Common myeloid progenitor, CD34-positive (primary cell): ENCODE measurements at regions not wholly inside any gene's neighbourhood (a gene's known extent, or its start where the extent isn't known, plus 50 kb on each side); places are given as distances from the start of the nearest gene placed in this dataset.
"Not testable (repeated sequence)": the region's sequence is repeated elsewhere in the genome, so short reads cannot be mapped to it uniquely, and the experiment has no call there.

Source experiments
- CTCF ChIA-PET: fragments of 350-600 bp; sonication (Branson Sonifier 250); formaldehyde crosslinking; loops from one replicate; lab custom pipeline; 2021; ENCODE audit warnings: antibody characterized with exemption; lab: Charles Lee
- POLR2A ChIA-PET: fragments of 350-600 bp; sonication (Branson Sonifier 250); formaldehyde crosslinking; loops from one replicate; lab custom pipeline; 2021; ENCODE audit warnings: antibody characterized with exemption; lab: Charles Lee
- DNase-seq, 3 donors: peaks; one replicate each; pipeline versions ENCODE4 v3.0.0 to v3.0.0-alpha.2; 2013
- H3K27ac ChIP-seq, 2 experiments: 1 replicate in 1 of 2; 2 replicates in 1 of 2; pipeline ENCODE4 v1.7.0; 2013; ENCODE audit warnings: inconsistent platforms in 2 of 2, low read length in 2 of 2, mild to moderate bottlenecking in 2 of 2, low read depth in 1 of 2, moderate library complexity in 1 of 2; ENCODE audit not compliant: severe bottlenecking in 2 of 2, insufficient read depth in 1 of 2, poor library complexity in 1 of 2
- H3K27me3 ChIP-seq, 5 experiments: replicated peaks in 2 of 5; 1 replicate in 3 of 5; 2 replicates in 2 of 5; pipeline versions ENCODE4 v1.6.1 to v1.7.0; 2013; ENCODE audit warnings: low read length in 4 of 5, mild to moderate bottlenecking in 2 of 5, moderate library complexity in 2 of 5, inconsistent platforms in 1 of 5; ENCODE audit not compliant: insufficient read depth in 5 of 5, control insufficient read depth in 4 of 5
- H3K36me3 ChIP-seq, 4 experiments: 1 replicate in 2 of 4; 2 replicates in 2 of 4; pipeline versions ENCODE4 v1.6.1 to v1.7.0; 2013; ENCODE audit warnings: low read length in 3 of 4, control low read depth in 1 of 4, mild to moderate bottlenecking in 1 of 4; ENCODE audit not compliant: control insufficient read depth in 4 of 4, insufficient read depth in 4 of 4
- H3K4me1 ChIP-seq, 4 experiments: 1 replicate in 3 of 4; 2 replicates in 1 of 4; pipeline versions ENCODE4 v1.6.1 to v1.7.1; 2013; ENCODE audit warnings: low read length in 3 of 4, mild to moderate bottlenecking in 3 of 4, control low read depth in 1 of 4, inconsistent platforms in 1 of 4, moderate library complexity in 1 of 4; ENCODE audit not compliant: control insufficient read depth in 4 of 4, insufficient read depth in 4 of 4; ENCODE audit errors: control extremely low read depth in 1 of 4
- H3K4me3 ChIP-seq, 7 experiments: 1 replicate in 4 of 7; 2 replicates in 3 of 7; pipeline versions ENCODE4 v1.5.1 to v1.7.0; 2013; ENCODE audit warnings: mild to moderate bottlenecking in 7 of 7, low read length in 6 of 7, moderate library complexity in 6 of 7, inconsistent platforms in 2 of 7, low read depth in 2 of 7, control low read depth in 1 of 7; ENCODE audit not compliant: insufficient read depth in 4 of 7, control insufficient read depth in 1 of 7; ENCODE audit errors: extremely low read depth in 1 of 7
- H3K9me3 ChIP-seq, 5 experiments: 1 replicate in 4 of 5; 2 replicates in 1 of 5; pipeline versions ENCODE4 v1.6.1 to v1.7.1; 2013; ENCODE audit warnings: low read length in 4 of 5, mild to moderate bottlenecking in 2 of 5, inconsistent platforms in 1 of 5, low read depth in 1 of 5, moderate library complexity in 1 of 5; ENCODE audit not compliant: control insufficient read depth in 4 of 5, insufficient read depth in 2 of 5; ENCODE audit errors: control extremely low read depth in 1 of 5
- WGBS: methylation state at CpG from one replicate; pipeline ENCODE4 v1.1.5; 2013; ENCODE audit not compliant: insufficient coverage; 5-methylcytosine and 5-hydroxymethylcytosine counted together

DNA sequence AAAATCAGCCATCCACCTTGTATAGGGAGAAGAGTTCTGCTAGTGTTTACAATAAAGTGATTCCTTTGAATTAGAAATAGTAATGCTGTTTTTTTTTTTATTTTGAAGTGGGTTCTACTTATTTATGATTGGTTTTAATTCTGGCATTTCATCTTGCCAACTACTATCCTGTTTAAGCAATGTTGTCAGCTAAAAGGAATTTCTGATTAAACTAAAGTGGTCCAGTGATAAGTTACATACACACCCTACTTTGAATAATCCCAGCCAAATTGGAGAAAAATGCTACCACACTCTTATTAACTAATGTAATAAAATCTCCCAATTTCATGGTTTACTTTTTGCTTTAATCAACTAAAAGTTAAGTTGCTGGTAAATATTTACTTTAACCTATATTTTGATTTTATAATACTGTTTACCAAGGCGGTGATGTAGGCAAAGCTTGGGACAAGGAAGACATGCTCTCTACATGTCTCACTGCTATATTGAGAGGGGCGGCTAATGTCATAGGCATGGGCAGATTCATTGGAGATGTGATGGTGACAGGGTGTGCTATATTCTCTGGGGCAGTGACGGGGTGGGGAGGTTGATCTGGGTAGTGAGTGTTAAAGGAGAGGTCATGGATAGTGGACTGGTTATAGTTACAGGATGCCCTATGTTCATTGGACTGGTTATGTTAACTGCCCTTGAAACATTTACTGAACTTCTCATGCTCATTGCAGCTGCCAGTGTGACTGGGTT lies 85.8 kb upstream of the PLAAT1 start:
- POLR2A ChIA-PET, H3K4me1 ChIP-seq, H3K27ac ChIP-seq, H3K4me3 ChIP-seq, H3K36me3 ChIP-seq, H3K27me3 ChIP-seq, CTCF ChIA-PET, DNase-seq, H3K9me3 ChIP-seq: not testable (repeated sequence)
- 94% methylated on average over 2 of the region's 3 CpGs for WGBS

DNA sequence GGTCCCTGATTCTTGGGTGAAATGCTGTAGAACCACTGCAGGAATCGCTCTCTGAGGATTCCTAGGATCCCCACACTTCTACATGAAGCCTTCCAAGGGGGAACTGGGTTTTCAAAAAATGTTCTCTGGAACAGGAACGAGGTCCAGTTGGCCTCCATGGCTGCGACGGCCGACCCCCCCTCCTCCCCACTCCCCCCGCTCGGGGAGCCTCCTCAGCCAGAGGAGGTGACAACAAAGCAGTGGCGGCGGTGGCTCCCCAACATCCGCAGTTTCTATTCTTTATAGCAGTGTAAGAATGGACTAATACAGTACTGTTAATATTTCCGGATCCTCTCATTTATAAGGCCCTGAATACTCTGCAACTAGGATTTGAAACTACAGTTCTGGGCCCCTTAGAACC lies 84.0 kb upstream of the PLAAT1 start:
- H3K4me3 ChIP-seq: no peak overlapping the region
- 100% methylated on average over 1 of the region's 11 CpGs for WGBS
- H3K36me3 ChIP-seq: no peaks in the 10 kb centered on the region
- H3K9me3 ChIP-seq: no peaks in the 10 kb centered on the region
- CTCF ChIA-PET: no interaction called here
- no peaks in the 10 kb centered on the region for H3K27me3 ChIP-seq
- H3K27ac ChIP-seq: no peak overlapping the region
- POLR2A ChIA-PET: no interaction called here
- no peak for DNase-seq
- no peaks in the 10 kb centered on the region for H3K4me1 ChIP-seq

DNA sequence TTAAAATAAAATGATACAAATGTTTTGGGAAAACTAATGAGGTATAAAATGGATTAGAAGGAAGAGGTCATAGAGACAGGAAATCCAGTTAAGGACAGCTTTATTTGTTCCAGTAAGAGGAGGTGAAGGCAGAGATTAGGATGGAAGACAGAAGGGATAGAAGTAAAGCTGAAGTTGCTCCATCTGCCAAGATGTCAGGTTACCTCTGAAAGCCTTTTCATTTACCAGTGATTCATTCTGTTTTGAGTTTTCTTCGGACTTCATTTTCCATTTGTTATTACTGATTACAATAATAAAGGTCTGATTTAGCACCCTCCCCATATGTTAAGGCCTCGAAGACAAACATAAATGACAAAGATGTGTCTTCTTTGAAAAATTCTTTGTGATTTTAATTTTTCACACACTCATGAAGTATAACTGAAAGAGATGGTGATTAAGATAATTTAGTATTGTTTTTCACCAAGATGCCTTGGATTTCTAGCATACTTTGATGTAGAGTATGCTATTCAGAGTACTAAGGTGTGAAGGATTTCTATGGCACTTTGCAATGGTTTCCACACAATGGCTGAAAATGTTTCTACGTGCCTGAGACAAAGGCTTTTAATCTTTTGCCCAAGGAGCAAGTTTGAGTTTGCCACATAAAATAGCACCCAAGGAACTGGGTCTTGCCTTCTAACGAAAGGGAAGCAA lies 75.4 kb upstream of the PLAAT1 start:
- no peaks in the 10 kb centered on the region for H3K4me1 ChIP-seq
- H3K4me3 ChIP-seq: no peak overlapping the region
- no peak overlapping the region for H3K27ac ChIP-seq
- peaks cover 0 to 1% (median 0%) of the 10 kb centered on the region in 5 experiments for H3K27me3 ChIP-seq
- DNase-seq: no peak
- 100% methylated on average over 1 of the region's 4 CpGs for WGBS
- ChIA-PET POLR2A (no interaction called here), CTCF (no interaction called here)
- no peaks in the 10 kb centered on the region for H3K36me3 ChIP-seq
- no peaks in the 10 kb centered on the region for H3K9me3 ChIP-seq

DNA sequence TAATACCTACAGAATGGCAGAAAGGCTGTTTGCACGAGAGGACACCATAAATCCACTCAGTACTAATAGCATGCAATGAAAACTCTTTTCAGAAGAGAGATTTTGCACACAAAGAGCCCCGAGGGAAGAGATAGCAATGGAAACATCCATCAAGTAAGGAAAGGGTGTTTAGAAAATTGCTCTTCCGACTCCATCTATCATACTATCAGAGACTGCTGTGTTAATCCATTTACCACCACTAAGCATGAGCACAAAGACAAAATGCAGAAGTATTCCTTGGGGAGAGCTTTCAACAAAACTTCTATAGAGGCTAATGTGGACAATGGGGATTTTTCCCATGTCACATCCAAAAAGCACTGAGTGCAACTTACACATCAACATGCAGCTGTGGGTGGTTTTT lies 72.1 kb upstream of the PLAAT1 start:
- Histone ChIP-seq H3K36me3 (no peaks in the 10 kb centered on the region), H3K27ac (no peak overlapping the region), H3K4me3 (no peak overlapping the region), H3K9me3 (no peaks in the 10 kb centered on the region), H3K4me1 (no peaks in the 10 kb centered on the region), H3K27me3 (peaks cover 0 to 1% (median 0%) of the 10 kb centered on the region in 5 experiments)
- DNase-seq: no peak
- POLR2A ChIA-PET: no interaction called here
- WGBS: 85% methylated on average over 2 of the region's 3 CpGs
- CTCF ChIA-PET: no interaction called here

DNA sequence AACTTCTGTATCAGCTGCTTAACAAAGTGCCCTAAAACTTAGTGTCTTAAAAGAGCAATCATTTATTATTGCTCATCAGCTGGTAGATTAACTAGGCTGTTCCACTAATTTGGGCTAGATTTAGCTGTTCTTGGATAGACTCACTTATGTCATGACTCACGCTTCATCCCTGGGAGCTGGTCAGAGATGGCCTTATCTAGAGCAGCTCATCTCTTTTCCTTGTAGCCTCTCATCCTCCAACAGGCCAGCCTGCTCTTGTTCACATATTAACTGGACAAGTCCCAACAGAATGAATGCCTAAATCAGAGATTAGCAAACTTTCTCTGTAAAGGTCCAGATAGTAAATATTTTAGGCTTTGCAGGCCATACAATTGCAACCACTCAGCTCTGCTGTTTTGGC lies 66.9 kb upstream of the PLAAT1 start:
- ChIA-PET CTCF (no interaction called here), POLR2A (no interaction called here)
- Histone ChIP-seq H3K4me3 (no peak overlapping the region), H3K27me3 (peaks cover 0 to under 1% (median 0%) of the 10 kb centered on the region in 5 experiments), H3K4me1 (no peaks in the 10 kb centered on the region), H3K36me3 (no peaks in the 10 kb centered on the region), H3K9me3 (no peaks in the 10 kb centered on the region), H3K27ac (no peak overlapping the region)
- no peak for DNase-seq
- WGBS: 100% methylated on average over 1 of the region's 1 CpG

DNA sequence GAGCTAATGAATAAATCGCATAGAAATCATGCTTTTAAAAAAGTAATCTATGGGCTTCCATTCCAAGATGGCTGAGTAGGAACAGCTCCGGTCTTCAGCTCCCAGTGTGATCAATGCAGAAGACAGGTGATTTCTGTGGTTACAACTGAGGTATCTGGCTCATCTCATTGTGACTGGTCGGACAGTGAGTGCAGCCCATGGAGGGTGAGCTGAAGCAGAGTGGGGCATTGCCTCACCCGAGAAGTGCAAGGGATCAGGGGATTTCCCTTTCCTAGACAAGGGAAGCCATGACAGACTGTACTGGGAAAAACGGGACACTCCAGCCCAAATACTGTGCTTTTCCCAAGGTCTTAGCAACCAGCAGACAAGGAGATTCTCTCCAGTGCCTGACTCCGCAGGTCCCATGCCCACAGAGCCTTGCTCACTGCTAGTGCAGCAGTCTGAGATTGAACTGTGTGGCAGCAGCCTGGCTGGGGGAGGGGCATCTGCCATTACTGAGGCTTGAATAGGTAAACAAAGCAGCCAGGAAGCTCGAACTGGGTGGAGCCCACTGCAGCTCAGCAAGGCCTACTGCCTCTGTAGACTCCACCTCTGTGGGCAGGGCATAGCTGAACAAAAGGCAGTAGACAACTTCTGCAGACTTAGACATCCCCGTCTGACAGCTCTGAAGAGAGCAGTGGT lies 61.5 kb upstream of the PLAAT1 start:
- H3K4me1 ChIP-seq, H3K27ac ChIP-seq, H3K27me3 ChIP-seq, H3K9me3 ChIP-seq, H3K4me3 ChIP-seq, H3K36me3 ChIP-seq, DNase-seq, POLR2A ChIA-PET: not testable (repeated sequence)
- CTCF ChIA-PET: interaction anchor here (1.0 kb wide), 1 partner anchor 10 kb away, joined by 3 read pairs; no protein-coding TSS in a partner anchor
- WGBS: 95% methylated on average over 7 of the region's 8 CpGs
